Transverse colon (tissue), 4 donors: ENCODE measurements at regions not wholly inside any gene's neighbourhood (a gene's known extent, or its start where the extent isn't known, plus 50 kb on each side); places are given as distances from the start of the nearest gene placed in this dataset.

ENCODE experiments used
- DNase-seq: peaks from one replicate; pipeline ENCODE4 v3.0.0-alpha.2; 2019
- H3K27ac ChIP-seq, 4 donors: fragments of 200-600 bp; sonication (generic); 2 replicates each; pipeline ENCODE4 v1.5.1; 2016 to 2018; ENCODE audit warnings: inconsistent platforms in 4 of 4
- H3K27me3 ChIP-seq: fragments of 200-600 bp; sonication (generic); 2 replicates; pipeline ENCODE4 v1.5.1; 2017; ENCODE audit warnings: inconsistent platforms
- H3K36me3 ChIP-seq, 4 donors: fragments of 200-600 bp; sonication (generic); 2 replicates each; pipeline ENCODE4 v1.5.1; 2017 to 2019; ENCODE audit warnings: inconsistent platforms in 4 of 4
- H3K4me1 ChIP-seq, 4 donors: fragments of 200-600 bp; sonication (generic); 2 replicates each; pipeline ENCODE4 v1.5.1; 2017 to 2020; ENCODE audit warnings: inconsistent platforms in 4 of 4
- H3K4me3 ChIP-seq, 4 donors: fragments of 200-600 bp; sonication (generic); 1 replicate in 1 of 4; 2 replicates in 3 of 4; pipeline versions ENCODE4 v1.5.1 to v1.6.1; 2017 to 2019; ENCODE audit warnings: inconsistent platforms in 4 of 4
- H3K9me3 ChIP-seq, 2 donors: fragments of 200-600 bp; sonication (generic); 2 replicates each; pipeline ENCODE4 v1.5.1; 2017 to 2019; ENCODE audit warnings: inconsistent platforms in 2 of 2
- CTCF ChIP-seq, 5 experiments: fragments of 200-600 bp in 3 of 5; fragments of 450-650 bp in 2 of 5; sonication (generic) in 3 of 5; IDR thresholded peaks; 1 replicate in 2 of 5; 2 replicates in 3 of 5; pipeline ENCODE4 v1.5.1; 2016 to 2017; ENCODE audit warnings: antibody characterized with exemption in 5 of 5, inconsistent platforms in 3 of 5, mild to moderate bottlenecking in 2 of 5, moderate library complexity in 1 of 5
- EP300 ChIP-seq: sonication (generic); formaldehyde crosslinking; IDR thresholded peaks from one replicate; pipeline ENCODE4 v1.6.1; 2017; ENCODE audit warnings: antibody characterized with exemption, low read depth
- POLR2A ChIP-seq: fragments of 450-650 bp; IDR thresholded peaks from one replicate; pipeline ENCODE4 v1.6.1; 2016; ENCODE audit warnings: antibody characterized with exemption, mild to moderate bottlenecking, moderate library complexity
- POLR2AphosphoS5 ChIP-seq, 3 donors: sonication (generic); formaldehyde crosslinking; IDR thresholded peaks; one replicate each; pipeline ENCODE4 v1.6.1; 2016; ENCODE audit warnings: antibody characterized with exemption in 3 of 3
- WGBS, 2 donors: methylation state at CpG; one replicate each; pipeline ENCODE4 v1.1.5; 2018; ENCODE audit warnings: low coverage in 1 of 2; 5-methylcytosine and 5-hydroxymethylcytosine counted together
- in situ Hi-C, 4 donors: fragments of 200-750 bp; cut with MboI; loops; one replicate each; pipeline versions ENCODE4 v1.15.0 to v1.15.1; 2017; ENCODE audit warnings: low sequenced_read_pairs in 3 of 4, low pct_ligation_motif_present in 1 of 4, low pct_unique_long_range_greater_than_20kb in 1 of 4
- intact Hi-C: fragments of 100-400 bp; cut with DNase I; formaldehyde crosslinking; loops from one replicate; pipeline ENCODE4 v1.15.1; 2023; ENCODE audit warnings: low total_unique reads

GRCh38 chr1:30360281-30360680 is 363.1 kb downstream of the MATN1 start:
- no peaks in the 10 kb centered on the region for H3K36me3 ChIP-seq
- no peak overlapping the region for H3K4me3 ChIP-seq
- no peaks in the 10 kb centered on the region for H3K9me3 ChIP-seq
- 60 to 84% methylated on average over 1 to 2 of the region's 2 CpGs for WGBS, 2 donors
- intact Hi-C loops = no loop called here
- in situ Hi-C loops = no loop called here
- no peak for TF ChIP-seq POLR2A
- TF ChIP-seq CTCF (IDR thresholded peaks at IDR 0.05) = no peak
- TF ChIP-seq POLR2AphosphoS5 (IDR thresholded peaks at IDR 0.05) = no peak
- TF ChIP-seq EP300 = no peak
- no peak overlapping the region for H3K27ac ChIP-seq
- no peaks in the 10 kb centered on the region for H3K4me1 ChIP-seq
- no peak for DNase-seq
- peaks cover 21% of the 10 kb centered on the region for H3K27me3 ChIP-seq

GRCh38 chr1:30359539-30360220 is 363.7 kb downstream of the MATN1 start:
- peaks cover 21% of the 10 kb centered on the region for H3K27me3 ChIP-seq
- no peak for DNase-seq
- no peak overlapping the region for H3K4me3 ChIP-seq
- H3K9me3 ChIP-seq = no peaks in the 10 kb centered on the region
- no peaks in the 10 kb centered on the region for H3K36me3 ChIP-seq
- in situ Hi-C loops = no loop called here
- no peak overlapping the region for H3K27ac ChIP-seq
- WGBS, 2 donors = 44 to 65% methylated on average over 3 to 12 of the region's 12 CpGs
- no peaks in the 10 kb centered on the region for H3K4me1 ChIP-seq
- intact Hi-C loops = no loop called here
- TF ChIP-seq POLR2A = no peak
- TF ChIP-seq POLR2AphosphoS5 (IDR thresholded peaks at IDR 0.05) = no peak
- no peak for TF ChIP-seq EP300
- TF ChIP-seq CTCF (IDR thresholded peaks at IDR 0.05) = no peak

GRCh38 chr1:30358500-30358899 is 364.9 kb downstream of the MATN1 start:
- no peak for DNase-seq
- Histone ChIP-seq H3K27me3 (peaks cover 21% of the 10 kb centered on the region), H3K36me3 (no peaks in the 10 kb centered on the region), H3K4me1 (no peaks in the 10 kb centered on the region), H3K9me3 (no peaks in the 10 kb centered on the region), H3K27ac (no peak overlapping the region), H3K4me3 (no peak overlapping the region)
- in situ Hi-C loops = no loop called here
- 21 to 33% methylated on average over 1 to 3 of the region's 3 CpGs for whole genome bisulfite sequencing, 2 donors
- intact Hi-C loops = no loop called here
- TF ChIP-seq POLR2A = no peak
- TF ChIP-seq POLR2AphosphoS5 (IDR thresholded peaks at IDR 0.05) = no peak
- no peak for TF ChIP-seq CTCF (IDR thresholded peaks at IDR 0.05)

- H3K36me3 ChIP-seq = no peaks in the 10 kb centered on the region
- H3K9me3 ChIP-seq = no peaks in the 10 kb centered on the region
- no peak overlapping the region for H3K4me3 ChIP-seq
- WGBS, 2 donors = 86 to 88% methylated on average over 2 to 6 of the region's 6 CpGs
- in situ Hi-C loops (no loop called here), intact Hi-C loops (no loop called here)
- peaks cover 27% of the 10 kb centered on the region for H3K27me3 ChIP-seq
- DNase-seq = no peak
- TF ChIP-seq EP300 (no peak), POLR2A (no peak), CTCF (IDR thresholded peaks at IDR 0.05) (no peak), POLR2AphosphoS5 (IDR thresholded peaks at IDR 0.05) (no peak)
- no peaks in the 10 kb centered on the region for H3K4me1 ChIP-seq
- H3K27ac ChIP-seq = no peak overlapping the region
Observed at GRCh38 chr1:30356839-30357238, 366.5 kb downstream of the MATN1 start.
